Gastrocnemius medialis (tissue), 4 donors: ENCODE measurements at regions not wholly inside any gene's neighbourhood (a gene's known extent, or its start where the extent isn't known, plus 50 kb on each side); places are given as distances from the start of the nearest gene placed in this dataset.

Experiments used
- CTCF ChIP-seq, 5 experiments: fragments of 450-650 bp in 3 of 5; fragments of 200-600 bp in 2 of 5; sonication (generic) in 2 of 5; IDR thresholded peaks in 4 of 5; conservative IDR thresholded peaks in 1 of 5; 1 replicate in 4 of 5; 2 replicates in 1 of 5; pipeline ENCODE4 v1.5.1; 2016 to 2019; ENCODE audit warnings: antibody characterized with exemption in 5 of 5, mild to moderate bottlenecking in 3 of 5, moderate library complexity in 3 of 5
- POLR2A ChIP-seq, 2 donors: fragments of 450-650 bp; IDR thresholded peaks; one replicate each; pipeline ENCODE4 v1.6.1; 2017; ENCODE audit warnings: antibody characterized with exemption in 2 of 2, mild to moderate bottlenecking in 2 of 2, moderate library complexity in 2 of 2

GRCh38 chr10:110434489-110435096 is 63.1 kb upstream of the DUSP5 start:
- no peak for TF ChIP-seq CTCF (IDR thresholded peaks at IDR 0.05 in 4 of 5, conservative IDR thresholded peaks at IDR 0.05 in 1 of 5)
- TF ChIP-seq POLR2A (IDR thresholded peaks at IDR 0.05), result no peak
